K562 (cell line): ENCODE measurements at regions not wholly inside any gene's neighbourhood (a gene's known extent, or its start where the extent isn't known, plus 50 kb on each side); places are given as distances from the start of the nearest gene placed in this dataset.

Experiments used
- ATAC-seq: fragments of 200-7000 bp; cut with Tn5 transposase; 3 replicates; pipeline ENCODE4 v1.9.1; 2020; ENCODE audit warnings: moderate library complexity
- BruUV-seq: library from RNA; stranded (reverse); fragments of 400-500 nt; replicated peaks from 2 replicates; lab custom pipeline; 2021; lab: Mats Ljungman, UMichigan
- CTCF ChIA-PET: fragments of 300-600 bp; formaldehyde crosslinking; extraction: SDS; loops from one replicate; lab custom pipeline; 2021; ENCODE audit warnings: low intra/inter-chr PET ratio; lab: Yijun Ruan, JAX
- POLR2A ChIA-PET: fragments of 300-600, 350-650 bp; sonication (Branson Sonifier 250); formaldehyde crosslinking; extraction: SDS; loops from one replicate; lab custom pipeline; 2021; ENCODE audit warnings: antibody characterized with exemption, inconsistent platforms; lab: Yijun Ruan, JAX
- DNase-seq, 4 experiments: peaks; one replicate each; pipeline versions ENCODE4 v3.0.0 to v3.0.0-alpha.2; 2011 to 2018; ENCODE audit warnings: low spot score in 3 of 4, mixed read lengths in 3 of 4; ENCODE audit errors: extremely low read depth in 1 of 4
- FAIRE-seq: peaks from 2 replicates; lab custom pipeline; 2011; peaks lifted over from hg19 to GRCh38; lab: Jason Lieb, UNC
- H2AFZ ChIP-seq: 2 replicates; pipeline ENCODE4 v1.6.0; 2011; ENCODE audit warnings: low read depth, low read length, control low read depth, inconsistent platforms
- H3K27ac ChIP-seq: fragments of 200-600 bp; 3 replicates; pipeline ENCODE4 v1.8.0; 2011; ENCODE audit warnings: low read depth, mild to moderate bottlenecking, control low read depth, inconsistent platforms, low read length, moderate library complexity, mixed read lengths; ENCODE audit errors: extremely low read depth
- H3K27me3 ChIP-seq, 2 experiments: fragments of 300-600 bp in 1 of 2; 2 replicates in 1 of 2; 3 replicates in 1 of 2; pipeline versions ENCODE4 v1.6.0 to v1.8.0; 2011; ENCODE audit warnings: inconsistent platforms in 2 of 2, low read length in 2 of 2, mild to moderate bottlenecking in 1 of 2, mixed read lengths in 1 of 2, moderate library complexity in 1 of 2; ENCODE audit not compliant: control insufficient read depth in 2 of 2, insufficient read depth in 2 of 2
- H3K36me3 ChIP-seq: fragments of 300-600 bp; 3 replicates; pipeline ENCODE4 v1.8.0; 2011; ENCODE audit warnings: mild to moderate bottlenecking, low read length, inconsistent platforms; ENCODE audit not compliant: control insufficient read depth, insufficient read depth
- H3K4me1 ChIP-seq, 2 experiments: fragments of 200-600 bp in 1 of 2; replicated peaks in 1 of 2; 2 replicates in 1 of 2; 3 replicates in 1 of 2; pipeline versions ENCODE4 v1.5.1 to v1.8.0; 2011; ENCODE audit warnings: inconsistent platforms in 2 of 2, low read length in 2 of 2, mild to moderate bottlenecking in 1 of 2, mixed read lengths in 1 of 2, moderate library complexity in 1 of 2; ENCODE audit not compliant: control insufficient read depth in 2 of 2, insufficient read depth in 2 of 2
- H3K4me2 ChIP-seq: 2 replicates; pipeline ENCODE4 v1.6.1; 2011; ENCODE audit warnings: low read length, control low read depth, inconsistent platforms, mixed read lengths; ENCODE audit not compliant: insufficient read depth
- H3K4me3 ChIP-seq: fragments of 200-600 bp; sonication (generic), shearing (Covaris generic); 2 replicates; pipeline ENCODE4 v1.5.1; 2016; ENCODE audit warnings: control low read depth, inconsistent platforms
- H3K79me2 ChIP-seq: fragments of 200-600 bp; 3 replicates; pipeline ENCODE4 v1.8.0; 2011; ENCODE audit warnings: low read length, inconsistent platforms; ENCODE audit not compliant: control insufficient read depth, insufficient read depth
- H3K9ac ChIP-seq, 2 experiments: 2 replicates each; pipeline versions ENCODE4 v1.6.0 to v1.6.1; 2011; ENCODE audit warnings: low read depth in 2 of 2, low read length in 2 of 2, control low read depth in 1 of 2, inconsistent platforms in 1 of 2, mild to moderate bottlenecking in 1 of 2, mixed read lengths in 1 of 2; ENCODE audit not compliant: insufficient read depth in 1 of 2
- H3K9me1 ChIP-seq: one replicate; pipeline ENCODE4 v1.6.0; 2011; ENCODE audit warnings: inconsistent platforms, mild to moderate bottlenecking, low read length, moderate library complexity; ENCODE audit not compliant: control insufficient read depth, insufficient read depth
- H3K9me3 ChIP-seq: replicated peaks from 2 replicates; pipeline ENCODE4 v1.5.1; 2011; ENCODE audit warnings: low read depth, low read length, inconsistent platforms; ENCODE audit not compliant: control insufficient read depth, insufficient read depth
- H4K20me1 ChIP-seq: replicated peaks from 2 replicates; pipeline ENCODE4 v1.6.1; 2011; ENCODE audit warnings: low read length, inconsistent platforms, mixed read lengths; ENCODE audit not compliant: control insufficient read depth, insufficient read depth
- ARID1B ChIP-seq: fragments of 450-650 bp; IDR thresholded peaks from 2 replicates; pipeline ENCODE4 v1.6.1; 2016; ENCODE audit warnings: antibody characterized with exemption, mild to moderate bottlenecking, inconsistent platforms
- DNMT1 ChIP-seq: fragments of 450-650 bp; IDR thresholded peaks from 2 replicates; pipeline ENCODE4 v1.6.1; 2016; ENCODE audit warnings: antibody characterized with exemption, mild to moderate bottlenecking
- FIP1L1 ChIP-seq: fragments of 200-400 bp; formaldehyde crosslinking; IDR thresholded peaks from 2 replicates; pipeline ENCODE4 v1.6.1; 2018; ENCODE audit warnings: mild to moderate bottlenecking, low read depth, low read length; ENCODE audit not compliant: poor library complexity, severe bottlenecking
- FOXK1 ChIP-seq: sonication (generic); formaldehyde crosslinking; IDR thresholded peaks from 2 replicates; pipeline ENCODE4 v1.8.0; 2022; ENCODE audit warnings: missing genetic modification reagents, mild to moderate bottlenecking, borderline replicate concordance
- HNRNPK ChIP-seq: fragments of 200-400 bp; formaldehyde crosslinking; IDR thresholded peaks from one replicate; pipeline ENCODE4 v1.6.1; 2018; ENCODE audit warnings: mild to moderate bottlenecking, low read depth, low read length; ENCODE audit not compliant: poor library complexity, severe bottlenecking
- NELFE ChIP-seq: IDR thresholded peaks from 2 replicates; pipeline ENCODE4 v1.6.1; 2011; ENCODE audit warnings: mild to moderate bottlenecking; ENCODE audit not compliant: insufficient read depth, insufficient read length
- RBM14 ChIP-seq: fragments of 200-400 bp; formaldehyde crosslinking; IDR thresholded peaks from 2 replicates; pipeline ENCODE4 v1.6.1; 2018; ENCODE audit warnings: low read depth, mild to moderate bottlenecking, low read length, moderate library complexity, borderline replicate concordance; ENCODE audit not compliant: insufficient read depth
- SMARCA5 ChIP-seq: fragments of 450-650 bp; IDR thresholded peaks from 2 replicates; pipeline ENCODE4 v1.6.1; 2016
- SRSF1 ChIP-seq: fragments of 200-400 bp; formaldehyde crosslinking; IDR thresholded peaks from 2 replicates; pipeline ENCODE4 v1.6.1; 2017; ENCODE audit warnings: mild to moderate bottlenecking, low read depth, low read length, moderate library complexity
- ZNF224 ChIP-seq: sonication (generic); formaldehyde crosslinking; IDR thresholded peaks from 2 replicates; pipeline ENCODE4 v1.8.0; 2022; ENCODE audit warnings: mild to moderate bottlenecking, missing genetic modification reagents
- ZNF316 ChIP-seq: fragments of 450-650 bp; IDR thresholded peaks from 2 replicates; pipeline ENCODE4 v1.6.1; 2016
- ZNF444 ChIP-seq: fragments of 250-450 bp; sonication (Bioruptor Pico); IDR thresholded peaks from 2 replicates; pipeline ENCODE4 v1.4.0; 2020; ENCODE audit warnings: mild to moderate bottlenecking, moderate library complexity
- WGBS: fragments of 100-300 bp; shearing (Covaris generic); methylation state at CpG from one replicate; pipeline ENCODE4 v1.1.6; 2016; ENCODE audit warnings: low coverage, mixed read lengths; ENCODE audit not compliant: insufficient coverage; ENCODE audit errors: missing lambda C conversion rate; 5-methylcytosine and 5-hydroxymethylcytosine counted together
- in situ Hi-C: fragments of 300-500 bp; cut with MboI; formaldehyde crosslinking; loops from 4 replicates; pipeline ENCODE4 v1.15.0; 2018; ENCODE audit warnings: inconsistent platforms, mixed read lengths
- intact Hi-C: fragments of 100-400 bp; cut with micrococcal nuclease; formaldehyde crosslinking; loops from 2 replicates; pipeline ENCODE4 v1.14.2; 2022
- TF ChIP-seq, protein P1 (sequence below): fragments of 450-650 bp; IDR thresholded peaks from 2 replicates; pipeline ENCODE4 v1.6.1; 2014; ENCODE audit warnings: low read depth, mild to moderate bottlenecking, moderate library complexity, borderline replicate concordance
- TF ChIP-seq, protein P2 (sequence below): fragments of 450-650 bp; formaldehyde crosslinking; IDR thresholded peaks from 2 replicates; pipeline ENCODE4 v1.4.0; 2020; ENCODE audit warnings: mild to moderate bottlenecking, mixed read lengths
- TF ChIP-seq, protein P3 (sequence below): fragments of 250-450 bp; sonication (Bioruptor Pico); IDR thresholded peaks from 2 replicates; pipeline ENCODE4 v1.5.0; 2021; ENCODE audit warnings: mild to moderate bottlenecking, moderate library complexity

DNA sequence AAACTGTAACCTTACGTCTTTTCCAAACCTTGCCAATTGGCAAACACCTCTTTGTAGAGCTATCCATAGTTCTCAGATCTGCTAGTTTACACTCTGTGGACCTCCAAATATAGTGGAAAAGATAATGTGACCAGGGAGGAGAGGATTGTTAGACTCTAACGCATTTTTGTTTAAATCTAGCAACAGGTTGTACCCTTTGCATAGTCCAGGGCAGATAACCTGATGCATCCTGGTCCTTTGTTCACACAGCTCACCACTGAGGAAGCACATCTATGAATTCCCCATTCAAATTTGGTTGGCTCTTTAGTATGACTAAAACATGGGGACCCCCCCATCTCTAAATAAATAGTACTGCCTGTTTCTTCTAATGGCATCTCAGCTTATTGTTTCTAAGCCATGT, 55.9 kb downstream of the PAGE2 start:
- Histone ChIP-seq H3K9me3 (no peaks in the 10 kb centered on the region), H3K27me3 (no peaks in the 10 kb centered on the region), H3K36me3 (no peaks in the 10 kb centered on the region), H3K4me2 (no peak overlapping the region), H3K4me3 (no peak overlapping the region), H3K4me1 (no peaks in the 10 kb centered on the region), H3K9ac (no peak overlapping the region), H2AFZ (no peak overlapping the region), H4K20me1 (no peaks in the 10 kb centered on the region), H3K79me2 (no peaks in the 10 kb centered on the region), H3K27ac (no peak overlapping the region), H3K9me1 (no peaks in the 10 kb centered on the region)
- DNase-seq, result no peak
- intact Hi-C loops, result no loop called here
- ATAC-seq, result no peak
- ChIA-PET POLR2A (no interaction called here), CTCF (no interaction called here)
- no peak for FAIRE-seq
- in situ Hi-C loops, result loop anchor here (25.0 kb wide), 1 partner anchor 1593 kb away; the partner anchor contains the start of gene NBDY
- WGBS, result 39% methylated on average over 2 of the region's 2 CpGs
- BruUV-seq, result no TSS peak
- TF ChIP-seq, protein P1, sequence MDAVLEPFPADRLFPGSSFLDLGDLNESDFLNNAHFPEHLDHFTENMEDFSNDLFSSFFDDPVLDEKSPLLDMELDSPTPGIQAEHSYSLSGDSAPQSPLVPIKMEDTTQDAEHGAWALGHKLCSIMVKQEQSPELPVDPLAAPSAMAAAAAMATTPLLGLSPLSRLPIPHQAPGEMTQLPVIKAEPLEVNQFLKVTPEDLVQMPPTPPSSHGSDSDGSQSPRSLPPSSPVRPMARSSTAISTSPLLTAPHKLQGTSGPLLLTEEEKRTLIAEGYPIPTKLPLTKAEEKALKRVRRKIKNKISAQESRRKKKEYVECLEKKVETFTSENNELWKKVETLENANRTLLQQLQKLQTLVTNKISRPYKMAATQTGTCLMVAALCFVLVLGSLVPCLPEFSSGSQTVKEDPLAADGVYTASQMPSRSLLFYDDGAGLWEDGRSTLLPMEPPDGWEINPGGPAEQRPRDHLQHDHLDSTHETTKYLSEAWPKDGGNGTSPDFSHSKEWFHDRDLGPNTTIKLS, result no peak
- TF ChIP-seq ZNF224 (CRISPR knock-in tag) (no peak), SMARCA5 (no peak), ARID1B (no peak), ZNF444 (CRISPR knock-in tag) (no peak), HNRNPK (no peak), SRSF1 (no peak), DNMT1 (no peak), ZNF316 (no peak), FOXK1 (CRISPR knock-in tag) (no peak), FIP1L1 (no peak), RBM14 (no peak), NELFE (no peak)
- TF ChIP-seq, protein P2, sequence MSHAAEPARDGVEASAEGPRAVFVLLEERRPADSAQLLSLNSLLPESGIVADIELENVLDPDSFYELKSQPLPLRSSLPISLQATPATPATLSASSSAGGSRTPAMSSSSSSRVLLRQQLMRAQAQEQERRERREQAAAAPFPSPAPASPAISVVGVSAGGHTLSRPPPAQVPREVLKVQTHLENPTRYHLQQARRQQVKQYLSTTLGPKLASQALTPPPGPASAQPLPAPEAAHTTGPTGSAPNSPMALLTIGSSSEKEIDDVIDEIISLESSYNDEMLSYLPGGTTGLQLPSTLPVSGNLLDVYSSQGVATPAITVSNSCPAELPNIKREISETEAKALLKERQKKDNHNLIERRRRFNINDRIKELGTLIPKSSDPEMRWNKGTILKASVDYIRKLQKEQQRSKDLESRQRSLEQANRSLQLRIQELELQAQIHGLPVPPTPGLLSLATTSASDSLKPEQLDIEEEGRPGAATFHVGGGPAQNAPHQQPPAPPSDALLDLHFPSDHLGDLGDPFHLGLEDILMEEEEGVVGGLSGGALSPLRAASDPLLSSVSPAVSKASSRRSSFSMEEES, result no peak
- TF ChIP-seq, protein P3, sequence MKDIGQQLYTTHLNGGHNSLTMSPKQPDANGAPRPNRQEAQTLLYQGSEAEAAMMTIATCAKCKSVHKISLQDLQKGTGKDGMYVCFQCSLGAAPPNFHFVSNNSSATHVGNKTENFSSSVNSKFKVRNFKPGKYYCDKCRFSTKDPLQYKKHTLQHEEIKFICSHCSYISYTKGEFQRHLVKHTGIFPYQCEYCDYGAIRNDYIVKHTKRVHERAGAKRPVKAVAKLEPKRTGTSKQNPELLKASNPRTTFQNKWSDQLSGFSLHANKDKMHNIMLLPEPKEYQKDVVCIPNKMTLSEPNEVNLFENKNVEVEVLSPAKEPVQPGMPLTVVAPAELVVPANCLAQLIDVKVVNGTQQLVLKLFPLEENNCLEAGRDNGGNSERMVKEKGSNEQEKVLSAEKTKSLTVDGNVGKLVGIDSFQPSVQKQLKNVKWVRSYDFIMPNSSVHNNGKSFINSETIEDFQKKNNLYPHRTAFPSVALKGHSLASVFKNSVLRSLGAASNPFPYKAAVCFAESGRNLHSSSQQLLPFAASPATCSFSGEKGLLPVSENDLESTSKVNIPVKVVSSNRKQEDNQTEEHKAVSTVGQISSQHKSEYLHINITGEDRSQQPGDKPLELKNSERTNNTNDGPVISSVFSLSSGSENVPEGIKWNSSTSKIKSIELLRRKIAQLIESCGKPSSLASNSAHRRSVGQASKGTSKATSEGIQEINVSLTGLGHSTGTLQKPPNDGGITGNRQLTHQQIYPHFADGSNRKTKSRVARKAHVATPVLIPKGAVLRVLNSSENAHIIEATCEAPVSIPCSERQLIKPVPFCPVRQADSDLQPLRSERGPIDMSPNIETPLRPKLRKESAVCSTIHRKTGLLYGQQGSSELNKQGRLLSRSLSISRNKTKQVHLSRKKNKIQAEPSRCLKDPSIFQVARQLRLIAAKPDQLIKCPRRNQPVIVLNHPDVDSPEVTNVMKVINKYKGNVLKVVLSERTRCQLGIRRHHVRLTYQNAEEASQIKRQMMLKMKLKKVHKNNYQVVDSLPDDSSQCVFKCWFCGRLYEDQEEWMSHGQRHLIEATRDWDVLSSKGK (CRISPR knock-in tag), result no peak
